HG02610 (cell line): ENCODE measurements at regions not wholly inside any gene's neighbourhood (a gene's known extent, or its start where the extent isn't known, plus 50 kb on each side); places are given as distances from the start of the nearest gene placed in this dataset.

Source experiments
- ATAC-seq: cut with Tn5 transposase; IDR thresholded peaks from one replicate; pipeline ENCODE4 v1.9.1; 2021; ENCODE audit warnings: mild to moderate bottlenecking, moderate library complexity; ENCODE audit not compliant: unreplicated experiment

DNA sequence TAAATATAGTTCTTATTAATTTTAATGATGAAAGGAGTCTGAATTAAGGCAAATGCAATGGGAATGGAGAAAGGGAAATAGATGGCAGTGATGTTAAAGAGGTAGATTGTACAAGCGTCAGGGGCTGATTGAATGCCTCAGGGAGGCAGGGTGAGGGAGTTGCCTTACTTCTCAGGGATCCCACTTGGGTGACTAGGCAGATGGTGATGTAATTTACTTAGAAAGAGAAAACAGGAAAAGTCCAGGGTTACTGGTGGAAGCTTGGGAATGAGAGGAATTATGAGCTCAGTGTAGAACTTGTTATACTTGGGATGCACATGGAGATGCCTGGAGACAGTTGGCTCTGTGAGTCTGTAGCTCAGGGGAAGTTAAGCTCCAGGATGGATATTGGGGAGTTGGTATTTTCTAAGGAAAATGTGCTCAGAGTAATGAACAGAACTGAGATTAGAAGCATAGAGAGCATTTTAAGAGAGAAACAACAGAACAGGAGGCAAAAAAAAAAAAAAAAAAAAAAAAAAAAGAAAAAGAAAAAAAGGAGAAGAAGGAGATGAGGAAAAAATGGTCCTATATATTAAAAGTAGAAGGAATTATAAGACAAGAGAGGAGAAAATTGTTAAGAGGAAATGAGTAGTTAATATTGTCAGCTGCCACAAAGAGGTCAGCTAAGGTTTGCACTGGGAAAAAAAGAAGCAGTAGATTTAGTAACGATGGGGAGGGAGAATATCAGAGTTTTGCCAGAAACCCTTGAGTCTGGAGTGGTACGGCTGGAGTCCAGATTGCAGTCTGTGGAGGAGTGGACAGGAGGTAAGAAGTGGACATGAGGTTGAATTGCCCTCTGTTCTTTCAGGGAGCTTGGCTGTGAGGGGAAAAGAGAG lies 88.0 kb upstream of the ELL2 start:
- no peak for ATAC-seq

GRCh38 chr5:96048763-96049162 lies 87.1 kb upstream of the ELL2 start:
- no peak for ATAC-seq

DNA sequence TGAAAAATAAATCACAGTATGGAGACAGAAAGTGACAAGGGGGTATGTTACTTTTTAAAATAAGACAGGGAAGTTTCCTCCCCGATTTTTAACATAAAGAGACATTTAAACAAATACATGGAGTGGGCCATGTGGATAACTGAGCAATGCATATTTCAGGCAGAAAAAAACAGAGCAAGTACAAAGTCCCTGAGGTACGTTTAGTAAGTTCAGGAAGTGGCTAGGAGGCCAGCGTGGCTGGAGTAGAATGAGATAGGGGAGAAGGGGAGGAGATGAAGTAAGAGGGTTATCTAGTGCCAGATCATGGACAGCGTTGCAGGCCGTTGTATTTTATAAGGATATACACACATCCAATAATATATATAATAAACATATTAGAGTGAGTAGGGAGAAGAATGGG lies 84.2 kb upstream of the ELL2 start:
- no peak for ATAC-seq

DNA sequence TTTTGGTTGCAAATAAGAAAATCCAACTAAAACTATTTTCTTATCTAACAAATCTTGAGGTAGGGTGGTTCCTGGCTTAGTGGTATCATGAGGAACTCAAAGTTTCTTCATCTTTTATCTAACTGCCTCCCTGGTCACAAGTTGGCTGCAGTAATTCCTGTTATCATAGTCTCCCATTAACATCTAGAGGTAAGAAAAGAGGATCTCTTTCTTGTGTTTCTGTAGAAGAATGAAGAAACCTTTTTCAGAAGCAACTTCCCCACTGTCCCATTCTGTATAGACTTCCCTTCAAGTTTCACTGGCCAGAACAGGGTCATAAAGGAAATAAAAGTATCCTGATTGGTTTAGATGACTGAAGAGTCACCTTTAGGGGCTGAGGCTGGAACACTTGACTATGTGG lies 81.8 kb upstream of the ELL2 start:
- no peak for ATAC-seq

GRCh38 chr5:96037128-96037527 lies 75.5 kb upstream of the ELL2 start:
- ATAC-seq, result no peak

DNA sequence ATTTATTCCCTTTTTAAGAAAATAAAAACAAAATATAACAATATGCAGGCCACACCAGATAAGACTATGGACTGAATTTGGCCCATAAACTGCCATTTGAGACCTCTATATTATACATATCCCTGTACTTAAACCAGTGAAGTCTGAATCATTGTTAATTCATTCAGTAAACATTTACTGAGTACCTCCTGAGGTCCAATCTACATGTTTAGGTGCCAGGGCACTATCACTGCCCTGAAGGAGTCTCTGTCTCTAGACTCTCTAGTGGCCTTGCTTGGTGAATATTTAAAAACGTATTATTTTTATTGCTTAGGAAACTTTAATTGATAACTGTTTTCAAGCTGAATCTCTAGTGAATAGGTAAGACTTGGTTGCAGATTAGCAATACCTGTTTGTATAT lies 74.7 kb upstream of the ELL2 start:
- ATAC-seq, result no peak

- ATAC-seq, result no peak
These were observed 74.1 kb upstream of the ELL2 start for GRCh38 chr5:96035796-96036195.

GRCh38 chr5:96033116-96033515 lies 71.5 kb upstream of the ELL2 start:
- no peak for ATAC-seq

- ATAC-seq, result no peak
These were observed 70.2 kb upstream of the ELL2 start for GRCh38 chr5:96031811-96032261.

- ATAC-seq, result no peak
These were observed 69.5 kb upstream of the ELL2 start for GRCh38 chr5:96031180-96031579.

DNA sequence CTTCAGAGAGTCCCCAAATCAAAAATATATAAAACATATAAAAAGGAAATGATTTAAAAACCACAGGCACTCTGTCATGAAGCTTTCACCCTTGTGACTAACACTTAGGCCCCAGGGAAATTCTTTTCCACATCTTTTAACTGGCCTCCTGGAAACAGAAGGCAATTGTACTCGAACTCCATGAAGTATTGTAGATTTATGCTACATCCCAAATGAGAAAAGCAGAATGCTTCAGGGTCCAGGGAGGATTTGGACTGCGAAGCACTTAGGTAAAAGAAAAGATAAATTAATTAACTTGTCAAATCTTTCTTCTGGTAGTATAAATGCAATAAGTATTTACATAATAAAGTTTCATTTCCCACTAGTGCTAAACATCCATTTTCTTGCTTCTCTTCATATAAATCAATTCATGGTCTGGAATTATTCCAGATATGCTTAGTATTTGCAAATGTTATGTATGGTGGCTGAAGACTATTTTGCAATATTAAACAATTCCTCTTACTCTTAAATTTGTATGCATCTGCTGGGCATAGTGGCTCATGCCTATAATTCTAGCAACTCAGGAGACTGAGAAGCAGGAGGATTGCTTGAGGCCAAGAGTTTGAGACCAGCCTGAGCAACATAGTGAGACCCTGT lies 64.9 kb upstream of the ELL2 start:
- ATAC-seq, result no peak

DNA sequence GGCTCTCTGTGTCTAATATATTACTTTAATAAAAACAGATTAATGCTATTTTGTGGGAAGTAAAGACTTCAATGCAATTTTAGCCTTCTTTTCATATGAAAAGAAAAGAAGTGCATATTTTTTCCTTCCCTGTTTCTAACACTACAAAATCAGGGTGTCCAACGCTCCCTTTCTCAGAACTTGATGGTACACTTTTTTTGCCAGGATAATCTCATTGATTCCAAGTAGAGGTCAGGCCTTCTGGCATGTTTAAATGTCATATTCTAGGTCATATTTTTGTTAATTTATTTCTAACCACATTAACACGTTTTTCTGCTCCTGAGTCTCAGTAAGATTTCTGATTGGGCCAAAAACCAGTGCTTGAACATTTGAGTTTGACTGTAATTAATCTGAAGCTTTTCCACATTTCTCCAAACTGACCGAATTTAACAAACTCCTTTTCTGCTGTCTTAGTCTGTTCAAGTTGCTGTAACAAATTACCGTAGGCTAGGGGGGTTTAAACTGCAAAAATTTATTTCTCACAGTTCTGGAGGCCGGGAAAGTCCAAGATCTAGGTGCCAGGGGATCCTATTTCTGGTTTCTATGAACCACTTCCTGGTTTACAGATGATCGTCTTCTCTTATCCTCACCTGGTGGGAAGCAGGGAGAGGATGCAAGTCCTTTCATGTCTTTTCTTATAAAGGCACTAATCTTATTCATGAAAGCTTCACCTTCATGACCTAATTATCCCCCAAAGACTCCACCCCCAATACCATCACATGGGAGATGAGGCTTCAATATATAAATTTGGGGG lies 63.2 kb upstream of the ELL2 start:
- no peak for ATAC-seq

DNA sequence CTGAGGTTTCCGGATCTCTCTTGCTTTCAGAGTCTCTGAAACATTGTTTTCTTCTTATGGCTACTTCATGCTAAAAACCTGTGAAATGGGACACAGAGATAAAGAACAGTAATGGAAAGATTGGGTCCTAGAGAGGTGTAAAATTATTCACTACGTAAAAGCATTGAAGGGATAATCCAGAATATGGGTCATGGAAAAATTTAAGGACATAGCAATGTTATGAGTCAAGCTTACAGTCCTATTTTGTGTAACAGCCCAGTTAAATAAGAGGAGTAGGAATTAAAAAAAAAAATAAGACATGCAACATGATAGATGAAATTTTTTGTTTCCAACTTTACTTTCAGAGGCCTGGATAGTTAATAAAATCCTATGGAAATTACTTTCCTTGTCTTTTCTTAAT lies 61.9 kb upstream of the ELL2 start:
- no peak for ATAC-seq

DNA sequence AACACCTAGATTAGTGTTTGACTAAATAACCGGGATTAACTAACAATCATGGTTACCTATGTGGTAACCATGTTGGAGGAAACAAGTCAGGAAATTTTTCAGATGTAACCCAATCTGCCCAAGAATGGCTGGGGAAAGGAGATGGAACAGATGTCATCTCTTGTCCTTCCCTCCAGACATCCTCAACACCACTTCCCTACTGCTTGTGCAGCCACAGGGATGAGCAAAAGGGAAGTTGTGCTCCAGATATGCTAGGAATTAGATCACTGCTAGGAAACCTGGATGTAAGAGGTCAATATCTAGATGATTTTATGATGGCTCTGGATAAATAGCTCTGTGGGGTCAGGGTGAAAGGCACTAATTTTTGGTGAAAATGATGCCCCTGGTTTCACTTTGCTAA lies 61.3 kb upstream of the ELL2 start:
- no peak for ATAC-seq

DNA sequence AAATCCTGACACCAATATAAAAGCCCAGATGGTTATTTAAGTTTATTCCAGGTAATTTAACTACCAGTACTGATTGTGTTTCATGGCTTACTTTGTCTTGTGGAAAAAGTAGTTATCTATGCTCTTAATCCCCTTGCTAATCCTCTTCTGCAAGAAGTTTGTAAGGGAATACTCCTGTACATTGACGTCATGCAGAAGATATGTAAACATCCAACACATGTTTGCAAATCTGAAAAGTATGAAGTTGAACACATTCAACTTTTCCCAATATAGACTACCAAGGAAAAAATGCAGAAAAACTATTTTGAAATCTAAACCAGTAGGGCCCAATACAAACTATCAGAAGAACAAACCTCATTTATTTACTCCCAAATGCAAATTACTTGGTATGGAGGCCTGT lies 56.3 kb upstream of the ELL2 start:
- ATAC-seq, result no peak

DNA sequence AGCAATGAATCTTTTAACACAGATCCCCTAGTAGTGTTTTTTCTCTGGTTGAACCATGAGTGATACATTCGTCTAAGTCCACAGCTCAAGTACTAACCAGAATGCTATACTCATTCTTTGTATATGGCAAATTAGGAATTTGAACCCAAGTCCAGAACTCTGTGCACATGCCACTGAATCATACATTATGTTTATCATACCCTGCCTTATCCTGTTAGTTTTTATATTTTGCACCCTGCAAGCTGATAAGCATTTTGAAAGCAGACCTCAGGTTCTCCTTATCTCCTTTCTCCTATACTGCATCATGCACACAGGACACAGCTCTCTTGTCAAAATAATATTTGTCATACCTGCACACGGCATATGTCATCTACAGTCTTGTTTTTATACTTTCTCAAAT lies 54.6 kb upstream of the ELL2 start:
- no peak for ATAC-seq

DNA sequence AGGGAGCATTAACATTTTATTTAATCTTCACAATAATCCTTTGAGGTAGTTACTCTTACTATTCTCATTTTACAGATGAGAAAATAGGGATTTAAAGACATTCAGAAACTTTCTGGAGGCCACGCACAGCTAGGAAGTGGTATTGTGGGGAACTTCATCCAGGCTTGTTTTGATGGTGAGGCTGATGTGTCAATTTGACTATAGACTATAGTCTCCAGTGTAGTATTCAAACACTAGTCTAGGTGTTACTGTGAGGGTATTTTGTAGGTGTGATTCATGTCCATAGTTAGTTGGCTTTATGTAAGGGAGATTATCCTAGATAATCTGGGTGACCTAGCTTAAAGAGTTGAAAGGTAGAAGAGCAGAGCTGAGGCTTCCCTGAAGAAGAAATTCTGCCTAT lies 54.1 kb upstream of the ELL2 start:
- no peak for ATAC-seq

GRCh38 chr5:96014395-96014794 lies 52.7 kb upstream of the ELL2 start:
- no peak for ATAC-seq

DNA sequence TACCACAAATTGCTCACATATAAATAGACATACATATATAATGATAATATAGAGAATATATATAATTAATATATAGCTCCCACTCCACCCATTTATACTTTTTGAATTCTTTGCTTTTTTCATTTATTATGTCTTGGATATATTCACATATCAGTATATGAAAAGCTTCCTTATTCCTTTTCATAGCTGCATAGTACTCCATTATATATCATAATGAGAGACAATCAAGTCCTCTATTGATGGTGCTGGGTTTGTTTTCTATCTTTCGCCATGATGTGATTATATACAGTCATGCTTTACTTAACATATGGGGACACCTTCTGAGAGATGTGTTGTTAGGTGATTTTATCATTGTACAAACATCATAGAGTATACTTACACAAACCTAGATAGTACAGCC lies 51.6 kb upstream of the ELL2 start:
- ATAC-seq, result no peak

- ATAC-seq, result no peak
These were observed 50.7 kb upstream of the ELL2 start for GRCh38 chr5:96012399-96012798.
